ENCODE measurements at regions not wholly inside any gene's neighbourhood (a gene's known extent, or its start where the extent isn't known, plus 50 kb on each side); places are given as distances from the start of the nearest gene placed in this dataset.

GRCh38 chr12:124478985-124479645 lies 88.3 kb downstream of the NCOR2 start:
- no peak overlapping the region for H3K4me3 ChIP-seq
- DNase-seq (ENCODE audit: low spot score in 2 of 2), result no peak
- H3K36me3 ChIP-seq, result peaks cover 17 to 64% of the 10 kb centered on the region in 2 donors
- H3K27ac ChIP-seq, result no peak overlapping the region
- intact Hi-C loops (cut with DNase I), result no loop called here
- peaks cover 5 to 20% of the 10 kb centered on the region in 2 donors for H3K4me1 ChIP-seq
- H3K9me3 ChIP-seq, result no peaks in the 10 kb centered on the region
- TF ChIP-seq, protein P1, sequence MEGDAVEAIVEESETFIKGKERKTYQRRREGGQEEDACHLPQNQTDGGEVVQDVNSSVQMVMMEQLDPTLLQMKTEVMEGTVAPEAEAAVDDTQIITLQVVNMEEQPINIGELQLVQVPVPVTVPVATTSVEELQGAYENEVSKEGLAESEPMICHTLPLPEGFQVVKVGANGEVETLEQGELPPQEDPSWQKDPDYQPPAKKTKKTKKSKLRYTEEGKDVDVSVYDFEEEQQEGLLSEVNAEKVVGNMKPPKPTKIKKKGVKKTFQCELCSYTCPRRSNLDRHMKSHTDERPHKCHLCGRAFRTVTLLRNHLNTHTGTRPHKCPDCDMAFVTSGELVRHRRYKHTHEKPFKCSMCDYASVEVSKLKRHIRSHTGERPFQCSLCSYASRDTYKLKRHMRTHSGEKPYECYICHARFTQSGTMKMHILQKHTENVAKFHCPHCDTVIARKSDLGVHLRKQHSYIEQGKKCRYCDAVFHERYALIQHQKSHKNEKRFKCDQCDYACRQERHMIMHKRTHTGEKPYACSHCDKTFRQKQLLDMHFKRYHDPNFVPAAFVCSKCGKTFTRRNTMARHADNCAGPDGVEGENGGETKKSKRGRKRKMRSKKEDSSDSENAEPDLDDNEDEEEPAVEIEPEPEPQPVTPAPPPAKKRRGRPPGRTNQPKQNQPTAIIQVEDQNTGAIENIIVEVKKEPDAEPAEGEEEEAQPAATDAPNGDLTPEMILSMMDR (IDR thresholded peaks at IDR 0.05), result no peak
- no peaks in the 10 kb centered on the region for H3K27me3 ChIP-seq

DNA sequence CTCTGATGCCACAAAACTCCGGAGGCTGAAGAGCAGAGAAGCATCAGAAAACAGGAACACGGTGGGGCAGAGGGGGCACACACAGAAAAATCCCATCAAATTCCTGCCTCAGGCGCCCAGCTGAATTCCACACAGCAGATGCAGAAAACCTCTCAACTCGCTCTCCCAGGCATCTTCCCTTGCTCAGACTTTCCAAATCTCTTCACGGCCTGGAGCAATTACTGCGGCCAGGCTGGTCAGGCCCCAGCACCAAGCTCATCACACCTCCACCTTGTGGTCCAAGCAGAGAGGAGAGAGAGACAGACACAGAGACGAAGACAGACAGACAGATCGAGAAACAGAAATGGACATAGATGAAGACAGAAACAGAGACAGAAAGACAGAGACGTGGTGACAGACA lies 89.0 kb downstream of the NCOR2 start:
- DNase-seq (ENCODE audit: low spot score in 2 of 2), result no peak
- H3K27ac ChIP-seq, result no peak overlapping the region
- TF ChIP-seq, protein P1 (IDR thresholded peaks at IDR 0.05), result no peak
- no peaks in the 10 kb centered on the region for H3K27me3 ChIP-seq
- no peak overlapping the region for H3K4me3 ChIP-seq
- no peaks in the 10 kb centered on the region for H3K9me3 ChIP-seq
- peaks cover 13 to 66% of the 10 kb centered on the region in 2 donors for H3K36me3 ChIP-seq
- intact Hi-C loops (cut with DNase I), result no loop called here
- peaks cover 5 to 20% of the 10 kb centered on the region in 2 donors for H3K4me1 ChIP-seq

- TF ChIP-seq, protein P1 (IDR thresholded peaks at IDR 0.05), result no peak
- Histone ChIP-seq H3K36me3 (peaks cover 13 to 66% of the 10 kb centered on the region in 2 donors), H3K4me3 (no peak overlapping the region), H3K9me3 (no peaks in the 10 kb centered on the region), H3K27ac (no peak overlapping the region), H3K27me3 (no peaks in the 10 kb centered on the region), H3K4me1 (peaks cover 5 to 20% of the 10 kb centered on the region in 2 donors)
- intact Hi-C loops (cut with DNase I), result no loop called here
- no peak for DNase-seq (ENCODE audit: low spot score in 2 of 2)
Measured at GRCh38 chr12:124477107-124477915, 90.1 kb downstream of the NCOR2 start.

- Histone ChIP-seq H3K9me3 (no peaks in the 10 kb centered on the region), H3K4me1 (peaks cover 5 to 16% of the 10 kb centered on the region in 2 donors), H3K36me3 (peaks cover 20 to 68% of the 10 kb centered on the region in 2 donors), H3K27me3 (no peaks in the 10 kb centered on the region), H3K27ac (no peak overlapping the region), H3K4me3 (no peak overlapping the region)
- TF ChIP-seq, protein P1 (IDR thresholded peaks at IDR 0.05), result no peak
- intact Hi-C loops (cut with DNase I), result no loop called here
- no peak for DNase-seq (ENCODE audit: low spot score in 2 of 2)
Measured at GRCh38 chr12:124476011-124476400, 91.4 kb downstream of the NCOR2 start.

GRCh38 chr12:124475295-124476010 lies 92.0 kb downstream of the NCOR2 start:
- no peaks in the 10 kb centered on the region for H3K9me3 ChIP-seq
- no peak for DNase-seq (ENCODE audit: low spot score in 2 of 2)
- H3K27ac ChIP-seq, result no peak overlapping the region
- no peaks in the 10 kb centered on the region for H3K27me3 ChIP-seq
- TF ChIP-seq, protein P1 (IDR thresholded peaks at IDR 0.05), result no peak
- no peak overlapping the region for H3K4me3 ChIP-seq
- H3K4me1 ChIP-seq, result peaks cover 4 to 10% of the 10 kb centered on the region in 2 donors
- intact Hi-C loops (cut with DNase I), result no loop called here
- peaks cover 22 to 72% of the 10 kb centered on the region in 2 donors for H3K36me3 ChIP-seq
